CD8-positive, alpha-beta memory T cell (primary cell): ENCODE measurements at regions not wholly inside any gene's neighbourhood (a gene's known extent, or its start where the extent isn't known, plus 50 kb on each side); places are given as distances from the start of the nearest gene placed in this dataset.

ENCODE experiments used
- CTCF ChIA-PET: fragments of 350-600 bp; sonication (Branson Sonifier 250); formaldehyde crosslinking; loops from one replicate; lab custom pipeline; 2021; ENCODE audit warnings: antibody characterized with exemption; lab: Charles Lee
- POLR2A ChIA-PET: fragments of 350-600 bp; sonication (Branson Sonifier 250); formaldehyde crosslinking; loops from one replicate; lab custom pipeline; 2021; ENCODE audit warnings: antibody characterized with exemption; lab: Charles Lee
- DNase-seq, 5 donors: peaks; one replicate each; pipeline versions ENCODE4 v3.0.0 to v3.0.0-alpha.2; 2020 to 2022; ENCODE audit warnings: mixed read lengths in 1 of 5
- H3K27ac ChIP-seq: one replicate; pipeline ENCODE4 v1.7.0; 2013; ENCODE audit warnings: low read depth, mild to moderate bottlenecking, low read length, moderate library complexity
- H3K27me3 ChIP-seq: 2 replicates; pipeline ENCODE4 v1.7.0; 2013; ENCODE audit warnings: low read length, mild to moderate bottlenecking; ENCODE audit not compliant: insufficient read depth, poor library complexity, severe bottlenecking
- H3K36me3 ChIP-seq: 2 replicates; pipeline ENCODE4 v1.7.0; 2013; ENCODE audit warnings: mild to moderate bottlenecking, low read length, moderate library complexity; ENCODE audit not compliant: insufficient read depth
- H3K4me1 ChIP-seq: 2 replicates; pipeline ENCODE4 v1.7.0; 2013; ENCODE audit warnings: mild to moderate bottlenecking, low read length, moderate library complexity; ENCODE audit not compliant: insufficient read depth
- H3K4me3 ChIP-seq: 2 replicates; pipeline ENCODE4 v1.7.0; 2013; ENCODE audit warnings: mild to moderate bottlenecking, low read length
- H3K9me3 ChIP-seq: 2 replicates; pipeline ENCODE4 v1.7.0; 2013; ENCODE audit warnings: mild to moderate bottlenecking, low read length
- H3K27ac Mint-ChIP-seq, 8 donors: one replicate each; pipeline ENCODE4 v1.8.0; 2020 to 2021; ENCODE audit warnings: mixed read lengths in 8 of 8, mild to moderate bottlenecking in 6 of 8, inconsistent platforms in 3 of 8, moderate library complexity in 3 of 8
- H3K27me3 Mint-ChIP-seq, 2 donors: one replicate each; pipeline ENCODE4 v1.8.0; 2020 to 2021; ENCODE audit warnings: mixed read lengths in 2 of 2, mild to moderate bottlenecking in 1 of 2, moderate library complexity in 1 of 2
- H3K36me3 Mint-ChIP-seq, 3 donors: one replicate each; pipeline ENCODE4 v1.8.0; 2020 to 2021; ENCODE audit warnings: mixed read lengths in 3 of 3, inconsistent platforms in 1 of 3, mild to moderate bottlenecking in 1 of 3
- H3K4me1 Mint-ChIP-seq, 3 donors: one replicate each; pipeline ENCODE4 v1.8.0; 2020 to 2021; ENCODE audit warnings: mixed read lengths in 3 of 3, inconsistent platforms in 1 of 3, mild to moderate bottlenecking in 1 of 3
- H3K4me3 Mint-ChIP-seq, 7 donors: one replicate each; pipeline ENCODE4 v1.8.0; 2020 to 2021; ENCODE audit warnings: mixed read lengths in 7 of 7, mild to moderate bottlenecking in 6 of 7, moderate library complexity in 4 of 7, inconsistent platforms in 2 of 7
- H3K9me3 Mint-ChIP-seq, 5 donors: one replicate each; pipeline ENCODE4 v1.8.0; 2020 to 2022; ENCODE audit warnings: mixed read lengths in 5 of 5, mild to moderate bottlenecking in 3 of 5, moderate library complexity in 2 of 5, inconsistent platforms in 1 of 5

GRCh38 chr3:25064681-25065080 is 363.4 kb upstream of the RARB start:
- no peak overlapping the region for H3K4me3 Mint-ChIP-seq
- no peaks in the 10 kb centered on the region for H3K4me1 ChIP-seq
- no peaks in the 10 kb centered on the region for H3K27me3 ChIP-seq
- no peak overlapping the region for H3K27ac Mint-ChIP-seq
- H3K9me3 ChIP-seq = no peaks in the 10 kb centered on the region
- H3K27ac ChIP-seq = no peak overlapping the region
- H3K36me3 ChIP-seq = no peaks in the 10 kb centered on the region
- DNase-seq = no peak
- no peaks in the 10 kb centered on the region for H3K4me1 Mint-ChIP-seq
- H3K4me3 ChIP-seq = no peak overlapping the region
- H3K36me3 Mint-ChIP-seq = no peaks in the 10 kb centered on the region
- H3K9me3 Mint-ChIP-seq = peaks cover 2 to 5% (median 5%) of the 10 kb centered on the region in 5 donors
- CTCF ChIA-PET = no interaction called here
- POLR2A ChIA-PET = no interaction called here
- H3K27me3 Mint-ChIP-seq = no peaks in the 10 kb centered on the region

GRCh38 chr3:25069970-25070369 is 358.1 kb upstream of the RARB start:
- CTCF ChIA-PET = no interaction called here
- Mint-ChIP-seq H3K36me3 (no peaks in the 10 kb centered on the region), H3K27me3 (no peaks in the 10 kb centered on the region), H3K9me3 (peaks cover 5 to 14% (median 6%) of the 10 kb centered on the region in 5 donors), H3K4me1 (no peaks in the 10 kb centered on the region), H3K4me3 (no peak overlapping the region), H3K27ac (no peak overlapping the region)
- no peaks in the 10 kb centered on the region for H3K36me3 ChIP-seq
- H3K9me3 ChIP-seq = no peaks in the 10 kb centered on the region
- H3K27me3 ChIP-seq = no peaks in the 10 kb centered on the region
- no peak overlapping the region for H3K27ac ChIP-seq
- POLR2A ChIA-PET = no interaction called here
- DNase-seq = no peak
- H3K4me3 ChIP-seq = no peak overlapping the region
- no peaks in the 10 kb centered on the region for H3K4me1 ChIP-seq

- Histone ChIP-seq H3K27ac (no peak overlapping the region), H3K4me3 (no peak overlapping the region), H3K36me3 (no peaks in the 10 kb centered on the region), H3K27me3 (no peaks in the 10 kb centered on the region), H3K9me3 (no peaks in the 10 kb centered on the region), H3K4me1 (no peaks in the 10 kb centered on the region)
- POLR2A ChIA-PET = no interaction called here
- Mint-ChIP-seq H3K4me1 (no peaks in the 10 kb centered on the region), H3K4me3 (no peak overlapping the region), H3K9me3 (peaks cover 3 to 18% (median 6%) of the 10 kb centered on the region in 5 donors), H3K27me3 (no peaks in the 10 kb centered on the region), H3K27ac (no peak overlapping the region), H3K36me3 (no peaks in the 10 kb centered on the region)
- DNase-seq = no peak
- CTCF ChIA-PET = no interaction called here
These were observed 356.2 kb upstream of the RARB start for GRCh38 chr3:25071846-25072245.

- no peaks in the 10 kb centered on the region for H3K27me3 Mint-ChIP-seq
- no peaks in the 10 kb centered on the region for H3K36me3 Mint-ChIP-seq
- H3K4me3 Mint-ChIP-seq = no peak overlapping the region
- no peaks in the 10 kb centered on the region for H3K4me1 Mint-ChIP-seq
- Histone ChIP-seq H3K9me3 (no peaks in the 10 kb centered on the region), H3K4me3 (no peak overlapping the region), H3K27ac (no peak overlapping the region), H3K4me1 (no peaks in the 10 kb centered on the region), H3K27me3 (no peaks in the 10 kb centered on the region), H3K36me3 (no peaks in the 10 kb centered on the region)
- CTCF ChIA-PET = no interaction called here
- no peak overlapping the region for H3K27ac Mint-ChIP-seq
- DNase-seq = no peak
- H3K9me3 Mint-ChIP-seq = peaks cover 2 to 21% (median 5%) of the 10 kb centered on the region in 5 donors
- POLR2A ChIA-PET = no interaction called here
These were observed 354.6 kb upstream of the RARB start for GRCh38 chr3:25073423-25073822.

GRCh38 chr3:25074149-25074548 is 353.9 kb upstream of the RARB start:
- DNase-seq = no peak
- Histone ChIP-seq H3K4me1 (no peaks in the 10 kb centered on the region), H3K27me3 (no peaks in the 10 kb centered on the region), H3K27ac (no peak overlapping the region), H3K36me3 (no peaks in the 10 kb centered on the region), H3K4me3 (no peak overlapping the region), H3K9me3 (no peaks in the 10 kb centered on the region)
- Mint-ChIP-seq H3K4me1 (no peaks in the 10 kb centered on the region), H3K4me3 (no peak overlapping the region), H3K36me3 (no peaks in the 10 kb centered on the region), H3K27me3 (no peaks in the 10 kb centered on the region), H3K27ac (no peak overlapping the region), H3K9me3 (peaks cover 2 to 22% (median 3%) of the 10 kb centered on the region in 5 donors)
- POLR2A ChIA-PET = no interaction called here
- CTCF ChIA-PET = no interaction called here

GRCh38 chr3:25080461-25080860 is 347.6 kb upstream of the RARB start:
- Histone ChIP-seq H3K4me3 (no peak overlapping the region), H3K4me1 (no peaks in the 10 kb centered on the region), H3K27ac (no peak overlapping the region), H3K9me3 (no peaks in the 10 kb centered on the region), H3K36me3 (no peaks in the 10 kb centered on the region), H3K27me3 (no peaks in the 10 kb centered on the region)
- H3K4me3 Mint-ChIP-seq = no peak overlapping the region
- no peaks in the 10 kb centered on the region for H3K4me1 Mint-ChIP-seq
- DNase-seq = no peak
- H3K36me3 Mint-ChIP-seq = no peaks in the 10 kb centered on the region
- H3K27ac Mint-ChIP-seq = no peak overlapping the region
- POLR2A ChIA-PET = no interaction called here
- H3K27me3 Mint-ChIP-seq = peaks cover 0 to 1% of the 10 kb centered on the region in 2 donors
- peaks cover 0 to 14% (median 3%) of the 10 kb centered on the region in 5 donors for H3K9me3 Mint-ChIP-seq
- CTCF ChIA-PET = no interaction called here

- H3K27ac ChIP-seq = no peak overlapping the region
- Mint-ChIP-seq H3K27me3 (peaks cover 0 to 1% of the 10 kb centered on the region in 2 donors), H3K9me3 (peaks cover 0 to 9% (median 6%) of the 10 kb centered on the region in 5 donors), H3K4me1 (no peaks in the 10 kb centered on the region), H3K36me3 (no peaks in the 10 kb centered on the region), H3K27ac (no peak overlapping the region), H3K4me3 (no peak overlapping the region)
- no peak for DNase-seq
- H3K4me1 ChIP-seq = no peaks in the 10 kb centered on the region
- CTCF ChIA-PET = no interaction called here
- POLR2A ChIA-PET = no interaction called here
- no peaks in the 10 kb centered on the region for H3K36me3 ChIP-seq
- no peak overlapping the region for H3K4me3 ChIP-seq
- no peaks in the 10 kb centered on the region for H3K27me3 ChIP-seq
- H3K9me3 ChIP-seq = no peaks in the 10 kb centered on the region
These were observed 344.0 kb upstream of the RARB start for GRCh38 chr3:25084016-25084415.

- DNase-seq = no peak
- Histone ChIP-seq H3K27me3 (no peaks in the 10 kb centered on the region), H3K9me3 (no peaks in the 10 kb centered on the region), H3K27ac (no peak overlapping the region), H3K4me1 (no peaks in the 10 kb centered on the region), H3K4me3 (no peak overlapping the region), H3K36me3 (no peaks in the 10 kb centered on the region)
- peak overlapping the region in 1 of 8 donors; percentile 21 for H3K27ac Mint-ChIP-seq
- H3K9me3 Mint-ChIP-seq = peaks cover 0 to 9% (median 6%) of the 10 kb centered on the region in 5 donors
- ChIA-PET POLR2A (no interaction called here), CTCF (no interaction called here)
- H3K27me3 Mint-ChIP-seq = peaks cover 0 to 1% of the 10 kb centered on the region in 2 donors
- H3K36me3 Mint-ChIP-seq = no peaks in the 10 kb centered on the region
- no peaks in the 10 kb centered on the region for H3K4me1 Mint-ChIP-seq
- no peak overlapping the region for H3K4me3 Mint-ChIP-seq
These were observed 341.3 kb upstream of the RARB start for GRCh38 chr3:25086721-25087120.

- H3K9me3 Mint-ChIP-seq = peaks cover 0 to 8% (median 6%) of the 10 kb centered on the region in 5 donors
- no peaks in the 10 kb centered on the region for H3K36me3 Mint-ChIP-seq
- ChIA-PET CTCF (no interaction called here), POLR2A (no interaction called here)
- H3K36me3 ChIP-seq = no peaks in the 10 kb centered on the region
- no peak overlapping the region for H3K27ac Mint-ChIP-seq
- H3K4me3 ChIP-seq = no peak overlapping the region
- H3K27me3 ChIP-seq = no peaks in the 10 kb centered on the region
- no peak overlapping the region for H3K4me3 Mint-ChIP-seq
- no peak for DNase-seq
- no peaks in the 10 kb centered on the region for H3K4me1 Mint-ChIP-seq
- H3K4me1 ChIP-seq = no peaks in the 10 kb centered on the region
- peaks cover 0 to 1% of the 10 kb centered on the region in 2 donors for H3K27me3 Mint-ChIP-seq
- no peak overlapping the region for H3K27ac ChIP-seq
- no peaks in the 10 kb centered on the region for H3K9me3 ChIP-seq
These were observed 339.8 kb upstream of the RARB start for GRCh38 chr3:25088284-25088683.
